ENCODE measurements at regions not wholly inside any gene's neighbourhood (a gene's known extent, or its start where the extent isn't known, plus 50 kb on each side); places are given as distances from the start of the nearest gene placed in this dataset.

GRCh38 chr3:64939747-64940450 is 252.1 kb upstream of the ADAMTS9 start:
- TF ChIP-seq EZH2 (IDR thresholded peaks at IDR 0.05) (no peak), POLR2AphosphoS5 (IDR thresholded peaks at IDR 0.05; ENCODE audit: borderline replicate concordance, low read depth, low read length) (no peak), FOXP2 (optimal IDR thresholded peaks at IDR 0.05; ENCODE audit: control extremely low read depth, extremely low read length, insufficient read depth) (no peak)

Data from SK-N-MC (cell line).